Fibroblast of skin of scalp (primary cell): ENCODE measurements at regions not wholly inside any gene's neighbourhood (a gene's known extent, or its start where the extent isn't known, plus 50 kb on each side); places are given as distances from the start of the nearest gene placed in this dataset.

Experiments
- DNase-seq: peaks from one replicate; pipeline ENCODE4 v3.0.0-alpha.2; 2013

DNA sequence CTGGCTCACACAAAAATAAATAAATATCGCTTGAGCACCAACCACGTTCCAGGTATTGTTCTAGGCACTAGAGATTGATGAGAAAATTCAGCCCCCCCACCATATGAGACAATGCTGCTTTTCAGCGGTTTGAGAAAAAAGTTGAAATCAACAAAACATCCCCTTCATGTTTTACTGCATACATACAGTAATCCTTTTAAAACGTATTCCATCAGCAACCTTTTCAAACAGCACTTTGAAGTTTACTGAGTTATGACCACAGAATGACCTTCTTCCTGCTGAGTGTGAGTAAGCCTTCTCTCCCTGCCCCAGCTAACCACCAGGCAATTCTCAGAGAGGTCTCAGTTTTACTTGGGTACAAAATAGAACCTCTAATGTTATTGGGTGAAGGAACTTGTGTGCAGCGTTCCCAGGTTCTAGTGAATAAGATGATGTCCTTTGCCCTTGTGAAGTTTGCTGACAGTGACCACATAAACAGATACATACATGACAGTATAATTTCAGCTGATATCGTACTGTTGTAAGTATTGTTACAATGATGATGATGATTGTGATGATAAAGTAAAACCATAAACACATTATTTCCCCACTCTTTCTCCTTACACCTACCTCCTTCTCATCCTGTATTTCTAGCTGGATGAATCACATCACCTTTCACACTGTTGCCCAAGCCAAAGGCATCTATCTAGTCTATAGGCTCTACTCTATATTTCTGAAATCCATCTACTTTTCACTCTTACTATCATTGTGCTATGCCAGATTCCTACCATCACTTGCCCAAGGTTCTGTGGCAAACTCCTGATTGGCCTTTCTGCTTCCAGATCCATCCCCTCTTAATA is 124.4 kb upstream of the KRR1 start:
- DNase-seq: peak; percentile 69

DNA sequence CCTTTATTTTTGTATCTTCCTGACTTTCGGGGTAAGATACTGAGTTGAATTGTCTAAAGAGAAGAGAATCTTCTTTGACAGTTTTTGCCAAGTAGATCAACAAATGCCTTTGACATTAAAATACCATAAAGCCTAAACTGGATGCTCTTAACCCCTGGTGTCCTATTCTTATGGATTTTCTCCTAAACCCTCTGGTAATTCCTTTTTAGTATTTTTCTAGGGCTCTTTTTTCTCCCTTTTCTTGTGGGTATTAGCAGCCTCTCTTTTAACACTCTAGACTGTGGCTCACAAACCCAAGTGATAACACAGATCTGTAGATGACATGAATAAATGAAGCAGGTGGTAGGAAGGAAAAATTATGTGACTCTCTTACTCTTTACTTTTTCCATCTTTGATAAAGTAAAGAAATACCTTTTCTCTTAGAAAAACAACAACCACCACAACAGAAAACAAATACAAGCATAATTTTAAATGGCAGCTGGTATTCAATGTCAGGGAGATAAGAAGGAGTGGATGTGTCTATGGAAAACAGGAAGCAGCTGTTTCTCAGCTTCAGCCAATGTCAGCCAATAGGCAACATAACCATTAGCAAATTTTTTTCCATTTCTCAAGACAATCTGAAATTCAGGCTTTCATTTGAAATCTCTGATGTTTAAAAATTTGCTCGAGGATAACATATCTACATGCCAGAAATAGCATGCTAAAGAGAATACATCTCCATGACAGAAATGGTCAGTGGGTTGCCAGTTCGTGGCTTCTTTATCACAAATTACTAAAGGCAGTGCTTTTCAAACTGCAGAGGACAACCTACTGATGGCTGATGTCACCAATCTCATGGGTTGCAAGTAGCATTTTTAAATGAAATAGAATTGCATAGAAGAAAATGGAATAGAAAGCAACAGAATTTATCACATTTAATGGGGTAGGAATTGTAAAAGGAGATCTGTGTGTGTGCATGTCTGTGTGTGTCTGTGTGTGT is 123.1 kb upstream of the KRR1 start:
- peak; percentile 13 for DNase-seq

GRCh38 chr12:75633789-75634188 is 122.4 kb upstream of the KRR1 start:
- no peak for DNase-seq

GRCh38 chr12:75632442-75632841 is 121.0 kb upstream of the KRR1 start:
- DNase-seq: peak; percentile 25

GRCh38 chr12:75631831-75632230 is 120.4 kb upstream of the KRR1 start:
- DNase-seq: no peak

DNA sequence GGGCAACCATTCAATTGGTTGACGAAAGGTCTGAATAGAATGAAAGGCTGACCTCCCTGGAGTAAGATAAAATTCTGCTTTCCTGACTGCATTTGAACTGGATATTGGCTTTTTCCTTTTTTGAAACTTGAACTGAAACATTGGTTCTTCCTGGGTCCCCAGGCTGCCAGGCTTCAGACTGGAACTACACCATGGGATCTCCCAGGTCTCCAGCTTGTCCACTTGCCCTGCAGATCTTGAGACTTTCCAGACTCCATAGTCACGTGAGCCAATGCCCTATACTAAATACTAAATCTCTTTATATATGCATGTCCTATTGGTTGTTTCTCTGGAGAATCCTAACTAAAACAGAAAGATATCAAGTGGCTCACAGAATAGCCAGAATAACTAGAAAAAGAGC is 118.7 kb upstream of the KRR1 start:
- DNase-seq: no peak

- DNase-seq: no peak
Measured at GRCh38 chr12:75628916-75629315, 117.5 kb upstream of the KRR1 start.

DNA sequence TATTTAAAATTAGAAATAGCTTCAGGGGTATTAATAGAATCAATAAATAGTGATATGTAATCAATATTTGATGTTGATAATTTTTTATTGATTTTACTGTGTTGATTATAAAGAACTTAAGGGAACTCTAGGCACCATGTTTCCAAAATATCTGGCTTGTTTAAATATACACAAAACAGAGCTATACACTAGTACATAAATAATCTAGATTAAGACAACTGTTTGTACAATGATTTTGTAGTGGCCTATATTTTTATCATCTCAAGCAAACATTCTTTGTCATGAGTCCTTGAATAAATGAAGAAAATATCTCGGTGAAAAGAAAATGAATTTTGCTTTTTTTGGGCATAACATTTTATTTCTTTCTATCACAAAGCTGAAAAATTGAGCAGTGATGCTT is 117.1 kb upstream of the KRR1 start:
- no peak for DNase-seq

- DNase-seq: peak; percentile 65
Measured at GRCh38 chr12:75623631-75624154, 112.3 kb upstream of the KRR1 start.

- no peak for DNase-seq
Measured at GRCh38 chr12:75622492-75622891, 111.1 kb upstream of the KRR1 start.

DNA sequence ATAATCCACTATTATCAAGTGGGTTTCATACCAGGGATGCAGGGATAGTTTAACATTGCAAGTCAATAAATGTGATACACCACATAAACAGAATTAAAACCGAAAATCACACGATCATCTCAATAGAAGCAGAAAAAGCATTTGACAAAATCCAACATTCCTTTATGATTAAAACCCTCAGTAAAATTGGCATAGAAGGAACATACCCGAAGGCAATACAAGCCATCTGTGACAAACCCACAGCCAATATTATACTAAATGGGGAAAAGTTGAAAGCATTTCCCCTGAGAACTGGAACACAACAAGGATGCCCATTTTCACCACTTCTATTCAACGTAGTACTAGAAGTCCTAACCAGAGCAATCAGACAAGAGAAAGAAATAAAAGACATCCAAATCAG is 103.0 kb upstream of the KRR1 start:
- peak; percentile 27 for DNase-seq

GRCh38 chr12:75613981-75614380 is 102.6 kb upstream of the KRR1 start:
- peak; percentile 60 for DNase-seq

GRCh38 chr12:75611041-75611440 is 99.6 kb upstream of the KRR1 start:
- DNase-seq: no peak

DNA sequence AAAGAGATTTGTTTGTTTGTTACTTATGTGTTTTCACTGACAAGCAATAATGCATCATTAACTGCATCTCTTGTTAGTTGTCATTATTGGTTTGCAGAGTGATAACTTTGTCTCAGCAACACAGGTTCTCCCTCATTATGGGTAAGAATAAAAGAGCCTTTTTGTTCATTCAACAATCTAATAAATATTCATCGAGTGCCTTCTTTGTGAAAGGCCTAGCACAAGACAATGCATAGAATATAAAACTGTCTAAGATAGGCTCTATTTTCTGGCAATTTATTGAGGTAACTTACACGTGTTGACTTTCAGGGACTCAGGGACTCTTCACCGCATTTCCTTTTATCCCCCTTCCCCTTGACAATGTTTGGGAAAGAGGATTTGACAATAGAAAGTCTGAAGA is 95.5 kb upstream of the KRR1 start:
- DNase-seq: no peak

DNA sequence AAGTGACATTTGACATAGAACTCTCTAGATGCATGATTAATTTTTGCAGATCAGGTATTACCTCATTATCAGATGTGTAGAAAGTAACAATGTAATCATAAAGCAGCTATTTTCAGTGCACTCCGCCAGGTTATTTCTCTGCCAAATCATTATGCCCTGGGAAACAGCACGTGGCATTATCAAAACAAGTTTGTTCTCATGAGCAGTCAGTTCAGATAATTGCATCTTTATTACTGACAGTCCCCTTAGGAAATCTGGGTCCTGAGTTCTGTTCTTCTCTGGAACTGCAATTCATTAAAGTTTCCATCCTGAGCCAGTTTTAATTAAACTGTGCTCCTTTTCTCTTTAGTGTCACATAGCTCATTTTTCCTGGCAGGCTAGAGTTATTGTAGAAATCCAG is 94.7 kb upstream of the KRR1 start:
- DNase-seq: no peak

- peak; percentile 32 for DNase-seq
Measured at GRCh38 chr12:75603475-75603874, 92.1 kb upstream of the KRR1 start.

- peak; percentile 11 for DNase-seq
Measured at GRCh38 chr12:75602106-75602505, 90.7 kb upstream of the KRR1 start.

DNA sequence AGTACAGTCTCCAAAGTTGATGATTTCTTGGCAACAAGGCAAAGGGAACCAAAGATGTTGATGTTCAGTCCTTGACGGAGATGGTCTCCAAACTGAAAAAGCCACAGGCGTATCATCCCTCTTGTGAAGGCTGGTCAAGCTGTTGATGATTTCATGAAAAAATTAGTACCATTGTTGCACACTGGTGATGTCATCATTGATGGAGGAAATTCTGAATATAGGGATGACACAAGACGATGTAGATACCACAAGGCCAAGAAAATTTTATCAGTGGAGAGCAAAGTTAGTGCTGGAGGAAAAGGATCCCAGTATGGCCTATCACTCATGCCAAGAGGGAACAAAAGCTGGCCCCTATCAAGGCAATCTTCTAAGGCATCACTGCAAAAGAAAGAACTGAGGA is 88.7 kb upstream of the KRR1 start:
- DNase-seq: no peak

GRCh38 chr12:75599061-75599460 is 87.7 kb upstream of the KRR1 start:
- peak; percentile 14 for DNase-seq

GRCh38 chr12:75596406-75596805 is 85.0 kb upstream of the KRR1 start:
- DNase-seq: no peak

- DNase-seq: no peak
Measured at GRCh38 chr12:75592638-75593335, 81.4 kb upstream of the KRR1 start.

DNA sequence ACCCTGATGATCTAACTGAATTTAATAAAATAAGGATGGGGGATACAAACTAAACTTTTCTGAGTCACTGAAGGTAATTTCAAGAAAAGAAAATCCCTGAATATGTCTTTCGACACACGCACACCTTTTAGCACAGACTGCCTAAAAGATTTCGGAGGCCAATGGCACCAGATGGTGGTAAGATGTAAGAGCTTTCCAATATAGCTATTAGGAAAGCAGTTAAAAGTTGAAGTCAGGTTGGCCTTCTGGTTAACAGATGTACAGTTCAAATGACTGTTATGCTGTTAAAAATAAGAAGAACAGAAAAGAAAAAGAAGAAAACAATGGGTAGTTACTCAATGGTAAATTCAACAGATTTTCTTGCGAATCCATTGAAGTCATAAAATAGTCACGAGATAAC is 80.7 kb upstream of the KRR1 start:
- DNase-seq: no peak

- DNase-seq: no peak
Measured at GRCh38 chr12:75591628-75592027, 80.2 kb upstream of the KRR1 start.
